GM18499 (cell line): ENCODE measurements at regions not wholly inside any gene's neighbourhood (a gene's known extent, or its start where the extent isn't known, plus 50 kb on each side); places are given as distances from the start of the nearest gene placed in this dataset.
"Not testable (repeated sequence)": the region's sequence is repeated elsewhere in the genome, so short reads cannot be mapped to it uniquely, and the experiment has no call there.

Experiments
- ATAC-seq: cut with Tn5 transposase; IDR thresholded peaks from one replicate; pipeline ENCODE4 v1.9.1; 2021; ENCODE audit warnings: moderate number of reproducible peaks; ENCODE audit not compliant: insufficient read depth, unreplicated experiment

DNA sequence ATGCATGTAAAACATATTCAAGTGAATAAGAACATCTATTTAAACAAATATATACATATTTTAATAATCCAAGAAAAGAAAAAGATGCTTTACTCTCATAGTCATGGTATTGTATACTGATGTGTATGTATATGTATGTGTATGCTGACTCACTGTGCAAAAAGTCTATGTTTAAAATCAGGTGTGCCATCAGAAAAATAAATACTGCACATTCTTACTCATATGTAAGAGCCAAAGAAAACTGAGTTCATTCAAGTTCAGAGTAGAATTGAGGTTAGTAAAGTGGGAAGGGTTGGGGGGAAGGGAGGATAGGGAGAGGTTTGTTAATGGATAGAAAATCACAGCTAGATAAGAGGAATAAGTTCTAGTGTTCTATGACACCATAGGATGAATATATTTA, 403.9 kb upstream of the SMIM31 start:
- no peak for ATAC-seq

DNA sequence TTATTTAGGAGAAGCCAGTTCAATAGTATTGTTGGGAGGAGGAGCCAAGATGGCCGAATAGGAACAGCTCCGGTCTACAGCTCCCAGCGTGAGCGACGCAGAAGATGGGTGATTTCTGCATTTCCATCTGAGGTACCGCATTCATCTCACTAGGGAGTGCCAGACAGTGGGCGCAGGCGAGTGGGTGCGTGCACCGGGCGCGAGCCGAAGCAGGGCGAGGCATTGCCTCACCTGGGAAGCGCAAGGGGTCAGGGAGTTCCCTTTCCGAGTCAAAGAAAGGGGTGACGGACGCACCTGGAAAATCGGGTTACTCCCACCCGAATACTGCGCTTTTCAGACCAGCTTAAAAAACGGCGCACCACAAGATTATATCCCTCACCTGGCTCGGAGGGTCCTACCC, 403.2 kb upstream of the SMIM31 start:
- ATAC-seq = not testable (repeated sequence)

DNA sequence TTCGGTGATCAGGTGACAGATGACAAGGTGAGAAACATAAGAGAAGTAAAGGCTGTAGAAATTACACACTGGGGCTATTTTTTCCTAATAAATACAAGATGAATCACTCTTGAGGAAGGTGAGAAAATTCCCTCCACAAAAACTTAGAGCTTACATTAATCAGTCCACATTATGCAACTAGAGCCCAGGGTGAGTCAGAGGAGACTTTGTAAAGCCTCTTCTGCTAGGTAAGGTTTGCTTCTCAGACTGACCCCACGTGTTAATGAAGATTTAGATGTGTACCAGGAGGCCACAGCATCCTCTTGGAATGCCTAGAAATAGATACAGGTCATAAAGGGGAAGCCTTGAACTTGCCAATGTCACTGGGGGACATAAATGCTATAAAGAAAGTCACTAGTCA, 396.0 kb upstream of the SMIM31 start:
- ATAC-seq = no peak

DNA sequence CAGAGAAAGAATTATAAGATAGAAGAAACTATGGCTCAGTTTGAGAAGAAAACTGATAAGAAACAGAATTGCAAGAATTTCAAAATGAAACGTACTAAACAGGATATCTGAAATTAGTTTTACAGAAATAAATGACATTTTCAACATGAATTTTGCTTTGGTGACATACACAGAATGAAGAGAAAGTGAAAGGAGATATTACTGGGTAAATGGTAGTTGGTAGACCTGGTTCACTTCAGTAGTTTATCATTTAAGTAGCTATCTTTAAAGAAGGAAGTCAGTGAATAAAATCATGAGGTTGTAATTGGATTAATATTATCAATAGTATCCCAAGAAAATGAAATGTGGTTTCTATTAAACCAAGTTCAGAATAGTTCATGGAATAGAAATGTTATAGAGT, 395.5 kb upstream of the SMIM31 start:
- ATAC-seq = no peak

DNA sequence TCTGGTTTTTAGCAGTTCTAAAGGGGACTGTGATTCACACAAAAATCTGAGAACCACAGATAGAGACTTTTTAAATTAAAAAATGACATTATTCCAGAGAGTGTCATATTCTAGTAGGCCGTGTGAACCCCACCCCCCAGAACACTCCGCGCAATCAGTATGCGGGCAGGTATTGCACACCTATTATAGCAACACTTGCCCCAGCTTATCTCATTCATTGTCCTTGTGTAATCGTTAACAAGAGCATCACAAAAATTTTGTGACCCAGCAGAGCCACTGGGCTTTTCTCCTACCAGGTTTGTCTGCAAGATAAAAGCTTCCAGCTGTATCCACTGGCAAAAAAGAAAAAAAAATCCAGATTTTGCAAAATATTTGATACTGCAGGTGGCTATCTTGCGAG, 394.1 kb upstream of the SMIM31 start:
- no peak for ATAC-seq

DNA sequence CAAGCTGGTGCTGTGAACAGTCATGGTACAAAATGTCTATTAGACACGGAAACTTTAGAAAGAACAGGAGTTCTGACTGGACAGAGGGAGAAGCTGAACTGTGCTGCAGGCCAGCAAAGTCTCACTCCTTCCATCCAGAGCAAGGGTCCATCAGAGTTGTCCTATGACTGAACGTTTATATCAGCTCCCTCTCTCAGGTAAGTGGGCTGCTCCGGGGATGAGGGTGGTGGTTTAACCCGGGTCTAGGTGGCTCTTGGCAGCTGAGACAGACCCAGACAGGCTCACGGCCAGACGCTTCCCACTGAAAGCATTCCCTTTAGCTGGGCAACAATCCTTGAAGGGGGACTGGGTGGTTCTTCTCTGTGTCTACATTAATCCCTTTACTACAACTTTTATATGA, 385.0 kb upstream of the SMIM31 start:
- ATAC-seq = no peak

DNA sequence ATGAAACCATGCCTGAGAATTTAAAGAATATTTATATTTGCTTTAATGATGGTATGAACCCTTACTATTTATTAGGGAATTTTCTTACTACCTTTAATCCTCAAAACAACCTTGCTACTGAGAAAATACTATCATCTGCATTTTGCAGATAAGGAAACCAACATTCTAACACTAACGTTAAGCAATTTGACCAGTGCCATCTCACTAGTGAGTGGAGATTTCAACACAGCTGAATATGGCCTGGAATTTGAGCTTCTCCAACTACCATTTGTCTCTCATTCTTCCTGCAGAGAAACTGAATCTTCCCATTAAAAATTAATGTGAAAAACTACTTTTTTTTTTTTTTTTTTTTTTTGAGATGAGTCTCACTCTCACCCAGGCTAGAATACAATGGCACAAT, 380.9 kb upstream of the SMIM31 start:
- ATAC-seq = no peak

DNA sequence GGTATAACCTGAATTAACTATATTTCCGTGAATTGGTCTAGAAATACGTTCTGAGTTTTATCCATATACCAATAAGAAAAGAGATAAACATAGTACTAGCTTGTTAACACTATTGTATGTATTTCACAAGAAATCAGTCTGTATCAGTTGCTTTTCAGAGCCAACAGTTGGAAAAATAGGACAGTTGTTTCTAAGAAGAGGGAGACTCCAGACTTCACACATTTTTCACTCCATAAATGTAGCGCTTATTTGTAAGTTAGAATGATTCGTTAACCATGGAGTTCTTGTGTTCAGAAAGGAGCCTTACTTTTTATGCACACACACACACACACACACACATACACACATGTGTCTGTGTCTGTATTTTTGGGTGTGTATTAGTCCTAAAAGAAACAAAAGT, 376.7 kb upstream of the SMIM31 start:
- no peak for ATAC-seq

DNA sequence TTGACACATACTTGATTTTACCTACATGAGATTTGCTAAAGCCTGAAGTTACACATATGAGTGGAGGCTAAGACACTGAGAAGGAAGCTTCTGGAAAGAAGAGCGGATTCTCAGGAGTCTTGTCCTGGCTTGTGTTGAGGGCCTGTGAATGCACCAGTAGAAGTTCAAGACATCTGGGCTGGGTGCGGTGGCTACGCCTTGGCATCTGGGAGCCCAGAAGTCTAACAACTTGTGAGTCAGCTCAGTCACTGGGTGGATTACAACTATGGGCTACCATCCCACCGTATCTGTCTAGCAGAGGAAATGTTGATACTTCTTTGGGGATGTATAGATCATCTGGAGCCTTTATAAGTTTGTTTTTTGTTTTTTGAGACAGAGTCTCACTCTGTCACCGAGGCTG, 375.6 kb upstream of the SMIM31 start:
- no peak for ATAC-seq

DNA sequence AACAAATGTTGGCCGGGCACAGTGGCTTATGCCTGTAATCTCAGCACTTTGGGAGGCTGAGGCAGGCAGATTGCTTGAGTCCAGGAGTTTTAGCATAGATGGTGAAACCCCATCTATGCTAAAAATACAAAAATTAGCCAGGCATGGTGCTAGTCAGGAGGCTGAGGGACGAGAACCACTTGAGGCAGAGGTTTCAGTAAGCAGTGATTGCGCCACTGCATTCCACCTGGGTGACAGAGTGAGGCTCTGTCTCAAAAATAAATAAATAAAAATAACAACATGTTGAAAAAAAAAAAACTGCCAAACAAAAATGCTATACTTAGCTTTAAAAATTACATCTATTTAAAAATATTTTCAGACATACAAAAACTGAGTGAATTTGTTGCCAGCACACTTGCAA, 374.2 kb upstream of the SMIM31 start:
- no peak for ATAC-seq

DNA sequence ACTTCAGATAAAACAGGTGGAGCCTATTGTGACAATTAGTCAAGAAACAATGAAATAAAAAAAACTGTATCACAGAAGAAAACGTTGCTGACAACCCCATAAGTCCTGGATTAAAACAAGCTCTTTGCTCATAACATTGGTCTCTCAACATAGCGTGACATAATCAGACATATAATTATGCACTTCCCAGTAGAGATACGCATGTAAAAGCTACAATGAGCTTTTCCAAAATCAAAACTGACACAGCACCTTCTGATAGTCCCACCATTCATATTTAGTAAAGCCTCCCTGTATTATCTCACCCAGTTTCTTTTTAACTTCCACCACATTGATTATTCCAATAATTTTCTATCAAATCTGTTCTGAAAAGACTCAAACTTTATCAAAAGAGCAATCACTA, 372.1 kb upstream of the SMIM31 start:
- no peak for ATAC-seq

DNA sequence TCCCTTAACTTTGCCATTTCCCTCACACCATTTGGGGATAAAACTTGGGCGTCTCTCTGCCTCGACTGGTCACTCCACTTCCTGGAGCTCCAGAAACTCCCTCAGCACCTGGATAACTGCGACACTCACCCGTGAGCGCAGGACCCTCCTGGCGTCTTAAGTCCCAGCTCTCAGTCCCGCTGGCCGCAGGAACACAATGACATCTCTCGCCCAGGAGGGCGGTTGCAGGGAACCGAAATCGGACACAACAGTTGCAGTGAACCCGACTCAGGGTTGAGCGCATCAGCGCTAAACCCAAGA, 370.9 kb upstream of the SMIM31 start:
- ATAC-seq = no peak

DNA sequence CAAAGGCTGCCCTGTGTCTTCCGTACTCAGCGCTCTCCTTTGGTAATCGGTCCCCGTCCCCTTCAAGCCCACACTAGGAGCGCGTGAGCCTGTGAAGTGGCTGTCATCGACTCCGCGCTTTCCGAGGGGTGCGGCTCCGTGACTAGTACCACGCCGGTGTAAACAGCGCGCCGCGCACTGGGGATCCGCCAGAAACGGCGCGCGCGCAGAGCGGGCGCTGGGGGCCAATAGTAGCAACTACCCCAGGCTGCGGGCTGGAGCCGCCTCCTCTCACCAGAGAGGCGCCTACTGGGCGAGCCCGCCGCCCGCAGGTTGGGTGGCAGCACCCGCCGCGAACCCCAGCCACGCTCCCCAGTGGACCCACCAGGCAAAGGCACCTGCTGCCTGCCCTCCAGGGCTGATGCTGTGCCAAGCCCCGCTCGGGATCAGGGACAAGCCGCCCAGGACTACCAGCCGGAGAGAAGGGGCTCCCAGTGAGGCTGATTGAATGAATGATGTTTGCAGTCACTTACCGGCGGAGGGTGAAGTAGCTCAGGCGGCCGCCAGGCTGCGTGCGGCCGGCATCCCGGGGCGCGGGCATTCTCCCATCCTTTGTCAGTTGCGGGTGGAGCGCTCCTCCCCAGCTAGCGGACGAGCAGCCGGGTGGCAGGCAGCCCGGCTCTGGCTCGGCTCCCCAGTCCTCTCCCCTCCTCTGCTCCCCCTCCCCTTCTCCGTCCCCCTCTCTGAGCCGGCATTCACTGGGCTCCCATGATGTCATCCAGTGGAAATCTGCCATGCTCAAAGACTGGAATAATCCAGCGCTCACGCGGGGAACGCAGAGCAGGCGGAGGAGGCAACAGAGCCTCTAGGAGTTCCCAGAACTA, 370.3 kb upstream of the SMIM31 start:
- no peak for ATAC-seq

DNA sequence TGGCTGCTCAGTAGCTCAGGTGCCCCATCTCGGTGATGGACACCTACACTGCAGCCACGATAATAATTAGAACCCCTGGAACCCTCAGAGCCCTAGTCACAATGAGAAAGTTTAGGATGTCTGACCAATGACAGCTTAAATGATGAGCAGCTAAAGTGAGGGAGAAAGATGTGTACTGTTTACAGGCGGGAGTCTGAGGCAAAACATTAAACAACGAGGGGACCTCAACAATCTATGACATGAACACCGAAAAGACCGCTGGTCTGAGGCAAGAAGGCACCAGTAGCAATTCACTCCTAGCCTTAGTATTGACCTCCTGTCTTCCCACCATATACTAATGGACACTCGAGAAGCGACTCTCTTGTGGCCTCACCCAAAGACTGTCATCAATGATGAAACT, 369.5 kb upstream of the SMIM31 start:
- ATAC-seq = no peak

DNA sequence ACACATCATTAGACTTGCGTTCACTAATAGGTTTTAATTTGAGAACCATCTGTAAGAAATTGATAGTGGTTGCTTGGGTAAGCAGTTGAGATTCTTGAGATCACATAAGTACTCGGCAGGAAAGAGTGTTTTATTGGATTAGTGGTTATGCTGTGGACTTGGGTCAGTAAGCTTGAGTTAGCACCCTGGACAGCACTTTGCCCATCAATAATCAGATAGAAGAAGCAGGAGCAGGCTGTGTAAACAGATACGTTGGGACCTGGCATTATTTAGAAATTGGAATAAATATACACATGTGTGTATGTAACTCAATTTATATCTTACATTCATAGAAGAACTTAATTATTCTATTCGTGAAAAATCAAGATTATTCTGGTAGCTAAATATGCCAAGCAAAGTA, 357.5 kb upstream of the SMIM31 start:
- no peak for ATAC-seq

DNA sequence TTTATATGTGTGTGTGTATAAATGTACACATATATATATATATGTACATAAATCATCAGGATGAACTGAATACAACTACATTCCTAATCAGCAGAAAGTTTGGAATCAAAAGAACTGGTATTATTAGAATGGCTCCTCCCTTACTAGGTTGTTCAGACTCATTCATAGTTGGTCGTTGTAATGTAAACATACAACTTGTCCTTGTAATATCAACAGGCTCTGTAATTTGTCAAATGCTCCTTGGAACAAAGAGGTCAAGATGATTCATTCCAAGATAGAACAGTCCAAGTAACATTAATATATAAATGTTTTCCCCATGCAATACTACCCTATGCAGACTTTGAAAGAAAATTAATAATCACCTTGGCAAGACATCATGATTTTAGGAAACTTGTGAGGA, 351.4 kb upstream of the SMIM31 start:
- ATAC-seq = no peak

DNA sequence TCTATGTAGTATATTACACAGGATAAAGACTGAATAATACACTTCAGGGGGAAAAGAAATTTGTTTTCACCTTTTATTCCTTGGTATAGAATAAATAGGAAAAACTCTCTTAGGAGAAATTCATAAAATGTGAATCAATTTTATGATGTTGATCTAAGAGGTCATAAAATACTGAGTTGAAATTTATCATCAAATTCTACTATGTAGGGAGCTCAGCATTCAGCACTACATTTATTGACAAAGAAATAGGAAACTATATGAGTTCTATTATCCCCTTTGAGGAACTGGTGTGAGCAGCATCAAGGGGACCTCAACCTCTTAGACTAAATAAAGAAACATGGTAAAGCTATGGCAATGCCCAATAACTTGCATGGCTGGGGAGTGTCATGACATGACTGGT, 348.2 kb upstream of the SMIM31 start:
- no peak for ATAC-seq

DNA sequence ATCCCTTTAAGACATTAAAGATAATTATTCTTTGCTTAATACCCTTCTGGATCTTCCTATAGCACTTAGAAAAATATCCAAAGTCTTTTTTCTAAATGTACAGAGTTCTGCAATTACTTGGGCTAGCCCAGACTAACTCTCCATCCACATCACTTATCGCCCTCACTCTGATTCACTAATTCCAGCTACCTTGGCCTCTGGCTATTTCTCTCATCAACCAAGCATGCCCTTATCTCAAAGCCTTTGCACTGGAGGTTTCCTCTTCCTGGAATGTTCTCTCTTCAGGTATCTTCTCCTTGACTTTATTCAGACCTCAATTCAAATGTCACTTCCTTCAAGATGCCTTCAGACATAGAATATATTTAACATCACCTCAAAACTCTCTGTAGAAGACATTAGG, 345.1 kb upstream of the SMIM31 start:
- no peak for ATAC-seq

DNA sequence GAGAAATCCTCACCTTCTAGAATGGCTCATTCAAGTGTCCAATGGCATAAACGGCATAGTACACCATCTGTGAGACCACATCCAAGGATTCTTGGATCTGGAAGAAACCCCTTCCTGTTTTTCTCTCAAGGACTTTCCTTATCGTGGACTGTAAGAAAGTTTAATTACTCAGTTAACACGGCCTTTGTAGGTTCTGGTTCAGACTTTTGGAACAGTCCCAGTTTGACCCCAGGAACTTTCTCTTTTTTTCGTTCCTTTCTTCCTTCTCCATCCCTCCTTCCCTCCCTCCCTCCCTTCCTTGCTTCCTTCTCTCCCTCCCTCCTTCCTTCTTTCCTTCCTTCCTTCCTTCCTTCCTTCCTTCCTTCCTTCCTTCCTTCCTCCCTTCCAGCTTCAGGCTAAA, 343.5 kb upstream of the SMIM31 start:
- no peak for ATAC-seq

DNA sequence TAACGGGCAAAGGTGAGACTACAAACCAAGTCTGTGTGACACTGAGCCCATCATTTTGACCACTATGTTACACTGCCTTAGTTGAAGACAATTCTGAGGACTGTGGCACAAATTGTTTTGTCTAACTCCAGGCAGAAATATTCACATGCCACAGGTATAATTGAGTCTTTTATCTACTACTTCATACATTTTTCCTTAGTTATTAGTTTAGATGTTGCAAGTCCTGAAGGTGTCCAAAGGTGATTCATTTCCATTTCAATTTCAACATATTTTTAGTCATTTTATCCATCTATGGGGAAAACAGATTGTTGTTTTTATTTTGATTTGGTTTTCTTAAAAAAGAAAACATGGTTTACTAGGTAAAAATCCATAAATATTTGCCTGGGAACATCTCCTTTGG, 341.7 kb upstream of the SMIM31 start:
- no peak for ATAC-seq

DNA sequence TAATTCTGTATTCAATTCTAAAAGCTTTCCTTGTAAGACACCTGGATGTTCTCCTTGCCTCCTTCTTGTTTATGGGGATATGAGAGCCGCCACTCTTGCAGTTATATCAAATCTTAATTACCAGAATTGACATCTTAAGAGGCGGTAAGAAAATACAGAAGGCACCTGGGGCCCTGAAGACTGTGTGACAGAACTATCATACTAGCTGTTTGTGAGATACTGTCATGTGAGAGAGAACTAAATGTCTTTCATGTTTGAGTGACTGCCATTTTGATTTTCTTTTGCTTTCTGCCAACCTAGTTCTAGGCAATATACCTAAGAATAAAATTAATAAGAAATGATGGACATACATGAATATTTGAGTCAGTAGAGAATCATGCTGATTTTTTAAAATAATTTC, 340.2 kb upstream of the SMIM31 start:
- no peak for ATAC-seq

DNA sequence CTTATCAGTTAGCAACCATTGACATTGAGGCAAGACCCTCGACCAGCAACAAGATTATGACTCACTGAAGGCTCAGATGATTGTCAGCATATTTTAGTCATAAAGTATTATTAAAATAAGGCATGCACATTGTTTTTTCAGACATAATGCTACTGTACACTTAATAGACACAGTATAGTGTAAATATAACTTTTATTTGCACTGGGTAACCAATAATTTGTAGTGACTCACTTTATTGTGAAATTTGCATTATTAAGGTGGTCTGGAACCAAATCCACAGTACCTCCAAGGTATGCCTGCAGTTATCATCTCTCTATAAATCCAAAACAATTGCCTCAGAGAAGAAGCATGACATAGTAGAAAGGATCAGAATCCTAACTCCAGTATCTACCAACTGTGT, 330.1 kb upstream of the SMIM31 start:
- no peak for ATAC-seq

DNA sequence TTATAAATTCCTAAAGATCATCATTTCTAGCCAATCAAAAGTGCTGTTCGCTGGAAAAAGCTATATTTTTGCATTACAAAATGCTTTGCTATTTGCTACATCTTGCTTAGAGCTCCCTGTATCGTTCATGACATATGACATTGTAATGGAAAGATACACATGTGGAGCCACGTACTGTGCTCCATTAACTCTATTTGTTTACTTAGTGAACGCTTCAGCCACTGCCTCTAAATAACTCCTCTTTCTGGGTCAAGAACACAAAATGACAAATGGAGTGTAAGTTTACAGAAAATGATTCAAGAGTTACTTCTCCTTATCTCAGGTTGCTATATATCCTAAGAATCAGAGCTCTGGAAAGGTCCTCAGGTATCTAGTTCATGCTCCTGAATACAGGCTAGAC, 329.1 kb upstream of the SMIM31 start:
- no peak for ATAC-seq
